Activated CD4-positive, alpha-beta T cell treated with anti-CD3 and anti-CD28 coated beads for 4 hours (primary cell): ENCODE measurements at regions not wholly inside any gene's neighbourhood (a gene's known extent, or its start where the extent isn't known, plus 50 kb on each side); places are given as distances from the start of the nearest gene placed in this dataset.
"Not testable (repeated sequence)": the region's sequence is repeated elsewhere in the genome, so short reads cannot be mapped to it uniquely, and the experiment has no call there.

Source experiments
- DNase-seq, 2 donors: peaks; one replicate each; pipeline ENCODE4 v3.0.0-alpha.2; 2020

DNA sequence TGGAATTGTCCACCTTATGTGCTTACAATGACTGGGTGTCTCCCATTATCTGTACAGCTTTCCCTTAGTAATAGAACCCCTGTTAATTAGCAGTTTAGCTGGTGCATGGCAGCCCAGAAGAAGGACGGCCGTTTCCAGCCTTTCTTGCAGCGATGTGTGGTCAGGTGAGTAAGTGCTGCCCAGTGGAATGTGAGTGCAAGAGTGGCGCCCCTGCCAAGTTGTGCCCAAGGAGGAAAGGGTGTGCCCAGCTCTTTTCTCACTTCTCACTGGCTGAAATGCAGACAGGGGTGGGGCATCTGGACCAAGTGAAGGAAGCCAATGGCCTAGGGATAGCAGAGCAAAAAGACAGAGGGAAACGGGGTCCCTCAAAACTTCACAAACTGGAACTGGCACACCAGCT lies 296.8 kb downstream of the PREX1 start:
- DNase-seq = no peak

DNA sequence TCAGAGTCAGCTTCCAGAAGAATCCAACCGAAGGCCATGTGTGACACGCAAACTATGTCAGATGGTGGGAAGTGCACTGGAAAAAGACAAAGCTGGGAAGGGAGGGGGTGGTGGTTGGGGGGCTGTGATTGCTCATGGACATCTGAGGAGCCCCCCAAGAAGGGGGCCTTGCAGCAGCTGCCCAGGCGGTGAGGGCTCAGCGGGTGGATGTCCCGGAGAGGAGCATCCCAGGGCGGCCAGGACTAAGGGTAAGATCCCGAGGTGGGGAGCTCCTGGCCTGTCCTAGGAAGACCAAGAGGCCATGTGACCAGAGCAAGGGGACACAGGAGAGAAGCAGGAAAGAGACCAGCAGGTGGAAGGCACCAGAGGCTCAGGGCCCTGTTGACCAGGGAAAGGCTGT lies 299.5 kb downstream of the PREX1 start:
- DNase-seq = no peak

DNA sequence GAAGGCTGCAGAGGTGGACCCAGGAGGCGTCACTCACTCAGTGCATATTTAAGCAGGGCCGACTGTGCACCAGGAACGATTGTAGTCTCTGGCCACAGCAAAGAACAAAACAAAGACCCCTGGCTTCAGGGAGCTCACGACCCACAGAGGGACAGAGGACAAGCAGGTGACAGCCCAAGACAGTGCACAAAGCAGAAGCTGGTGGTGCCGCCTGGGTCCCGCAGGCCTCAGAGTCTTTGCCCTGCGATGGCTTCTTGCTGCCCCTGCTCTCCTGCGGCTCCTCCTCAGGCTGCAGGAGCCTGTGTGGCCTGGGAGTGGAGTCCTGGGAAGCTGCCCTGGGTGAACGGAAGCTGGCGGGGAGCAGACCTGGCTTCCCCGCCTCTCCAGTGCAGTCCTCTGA lies 300.0 kb downstream of the PREX1 start:
- no peak for DNase-seq

DNA sequence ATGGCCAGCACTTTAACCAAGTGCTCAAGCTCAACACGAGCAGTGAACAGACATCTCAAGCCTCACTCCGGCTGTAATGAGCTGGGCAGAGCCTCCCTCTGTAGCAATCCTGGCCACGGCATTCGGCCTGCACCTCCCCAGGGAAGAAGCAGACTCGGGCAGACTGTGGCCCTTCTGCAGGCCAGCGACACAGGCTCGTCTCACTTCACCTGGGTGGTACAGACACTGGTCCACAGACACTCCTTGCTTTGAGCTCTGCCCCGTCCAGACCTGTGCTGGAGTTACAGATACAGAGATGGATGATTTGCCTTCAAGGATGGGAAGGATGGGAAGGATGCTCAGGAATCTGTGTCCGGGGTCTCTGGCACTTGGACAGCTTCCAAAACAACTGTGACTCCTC lies 300.9 kb downstream of the PREX1 start:
- no peak for DNase-seq

DNA sequence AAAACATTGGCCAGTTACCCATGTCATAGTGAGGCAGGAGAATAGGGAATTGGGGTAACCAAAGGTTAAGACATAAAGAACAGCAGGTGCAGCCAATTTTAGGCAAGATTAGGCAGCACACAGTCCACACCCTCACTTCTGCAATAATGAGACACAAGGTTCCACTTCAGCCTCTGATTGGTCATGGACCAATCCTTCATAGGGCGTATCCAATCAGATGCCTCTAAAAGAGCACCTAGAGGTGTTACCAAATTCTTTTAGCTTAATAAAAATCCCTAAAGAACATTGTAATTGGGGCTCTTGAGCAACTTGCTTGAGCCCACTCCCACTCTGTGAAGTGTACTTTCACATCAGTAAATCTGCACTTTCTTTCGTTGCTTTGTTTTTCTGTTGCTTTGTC lies 302.4 kb downstream of the PREX1 start:
- no peak for DNase-seq

DNA sequence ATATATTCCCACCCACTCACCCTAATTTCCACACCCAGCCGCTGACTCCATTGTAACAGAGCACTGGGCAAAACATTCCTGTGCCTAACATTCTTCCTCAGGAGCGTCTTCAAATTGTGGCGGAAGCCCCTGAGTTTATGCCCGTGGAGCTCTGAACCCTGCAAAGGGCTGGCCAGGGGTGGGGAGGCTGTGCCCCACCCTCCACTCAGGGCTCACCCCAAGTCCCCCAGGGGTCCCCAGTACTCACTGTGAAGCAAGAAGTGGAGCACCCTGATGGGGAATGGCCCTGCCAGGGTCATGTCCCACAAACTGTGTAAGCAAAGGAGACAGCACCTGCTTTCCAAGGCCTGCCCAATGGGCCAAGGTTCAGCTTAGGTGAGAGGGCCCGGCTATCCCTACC lies 303.2 kb downstream of the PREX1 start:
- DNase-seq = no peak

DNA sequence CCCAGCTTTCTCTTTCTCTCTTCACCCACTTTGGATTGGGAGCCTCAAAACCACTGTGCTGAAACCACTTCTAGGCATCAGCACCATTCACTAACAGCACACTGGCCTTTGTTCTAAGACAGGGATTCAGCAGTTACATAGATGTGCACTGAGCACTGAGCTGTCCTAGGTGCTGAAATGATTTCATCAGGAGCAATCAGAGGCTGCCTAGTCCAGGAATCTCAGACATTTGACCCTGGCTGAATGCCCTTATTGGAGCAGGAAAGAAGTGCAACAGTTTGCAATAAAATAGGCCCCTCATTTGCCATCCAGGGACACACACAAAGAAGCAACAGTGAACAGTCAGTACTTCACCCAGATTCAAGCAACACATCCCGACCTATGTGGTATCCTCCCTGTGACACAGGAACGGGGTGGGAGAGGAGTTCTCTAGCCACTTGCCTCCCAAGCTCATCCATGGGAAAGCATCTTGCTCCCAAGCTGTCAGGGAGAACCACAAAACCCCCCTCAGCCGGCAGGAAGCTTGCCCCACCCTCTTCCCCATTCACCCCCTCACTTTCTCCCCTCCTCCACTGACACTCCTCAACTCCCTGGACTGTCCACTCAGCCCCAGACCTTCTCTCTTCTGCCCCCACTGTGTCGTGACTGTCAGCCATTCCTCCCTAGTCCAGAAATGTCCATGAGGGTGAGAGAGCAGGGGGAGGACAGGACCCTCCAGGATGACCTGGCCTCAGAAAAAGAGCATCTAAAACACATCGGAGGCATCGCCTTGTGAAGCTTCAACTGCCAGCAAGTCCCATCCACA lies 304.4 kb downstream of the PREX1 start:
- DNase-seq = no peak

DNA sequence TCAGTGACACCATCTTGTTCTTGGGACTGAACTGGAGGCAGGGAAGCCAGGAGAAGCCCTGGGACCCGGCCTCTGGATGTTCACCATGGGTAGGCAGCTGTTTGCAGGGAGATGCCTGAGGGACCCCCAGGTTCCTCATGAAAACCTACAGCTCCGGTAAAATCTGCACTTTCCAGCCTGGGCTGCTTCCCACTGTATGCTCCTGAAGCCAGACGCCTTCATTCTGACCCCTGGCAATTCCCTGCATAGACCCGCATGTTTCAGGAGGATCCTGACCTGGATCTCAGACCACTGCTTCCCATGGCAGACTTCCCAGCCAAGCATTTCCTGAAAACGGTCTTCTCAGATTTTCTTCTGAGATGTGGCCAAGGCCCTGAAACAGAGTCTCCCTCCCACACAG lies 306.7 kb downstream of the PREX1 start:
- DNase-seq = no peak

DNA sequence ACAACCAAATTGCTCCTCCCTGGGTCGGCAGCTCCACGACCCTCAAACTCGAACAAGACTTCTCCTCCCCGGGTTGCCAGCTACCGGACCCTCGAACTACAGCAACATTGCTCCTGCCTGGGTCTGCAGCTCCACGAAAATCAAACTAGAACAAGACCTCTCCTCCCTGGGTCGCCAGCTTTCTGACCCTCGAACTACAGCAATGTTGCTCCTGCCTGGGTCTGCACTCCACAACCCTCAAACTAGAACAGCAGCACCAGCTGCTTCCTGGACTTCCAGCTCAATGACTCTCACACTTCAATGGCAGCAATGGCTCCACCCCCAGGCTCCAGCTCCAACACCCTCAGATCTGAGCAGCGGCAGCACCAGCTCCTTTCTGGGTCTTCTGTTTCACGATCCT lies 311.6 kb downstream of the PREX1 start:
- not testable (repeated sequence) for DNase-seq

DNA sequence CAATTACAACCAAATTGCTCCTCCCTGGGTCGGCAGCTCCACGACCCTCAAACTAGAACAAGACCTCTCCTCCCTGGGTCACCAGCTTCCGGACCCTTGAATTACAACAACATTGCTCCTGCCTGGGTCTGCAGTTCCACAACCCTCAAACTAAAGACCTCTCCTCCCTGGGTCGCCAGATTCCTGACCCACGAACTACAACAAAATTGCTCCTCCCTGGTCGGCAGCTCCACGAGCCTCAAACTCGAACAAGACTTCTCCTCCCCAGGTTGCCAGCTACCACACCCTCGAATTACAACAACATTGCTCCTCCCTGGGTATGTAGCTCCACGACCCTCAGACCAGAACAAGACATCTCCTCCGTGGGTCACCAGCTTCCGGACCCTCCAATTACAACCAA lies 313.2 kb downstream of the PREX1 start:
- DNase-seq = not testable (repeated sequence)

DNA sequence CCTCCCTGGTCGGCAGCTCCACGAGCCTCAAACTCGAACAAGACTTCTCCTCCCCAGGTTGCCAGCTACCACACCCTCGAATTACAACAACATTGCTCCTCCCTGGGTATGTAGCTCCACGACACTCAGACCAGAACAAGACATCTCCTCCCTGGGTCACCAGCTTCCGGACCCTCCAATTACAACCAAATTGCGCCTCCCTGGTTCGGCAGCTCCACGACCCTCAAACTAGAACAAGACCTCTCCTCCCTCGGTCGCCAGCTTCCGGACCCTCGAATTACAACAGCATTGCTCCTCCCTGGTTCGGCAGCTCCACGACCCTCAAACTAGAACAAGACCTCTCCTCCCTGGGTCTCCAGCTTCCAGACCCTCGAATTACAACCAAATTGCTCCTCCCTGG lies 315.3 kb downstream of the PREX1 start:
- not testable (repeated sequence) for DNase-seq

DNA sequence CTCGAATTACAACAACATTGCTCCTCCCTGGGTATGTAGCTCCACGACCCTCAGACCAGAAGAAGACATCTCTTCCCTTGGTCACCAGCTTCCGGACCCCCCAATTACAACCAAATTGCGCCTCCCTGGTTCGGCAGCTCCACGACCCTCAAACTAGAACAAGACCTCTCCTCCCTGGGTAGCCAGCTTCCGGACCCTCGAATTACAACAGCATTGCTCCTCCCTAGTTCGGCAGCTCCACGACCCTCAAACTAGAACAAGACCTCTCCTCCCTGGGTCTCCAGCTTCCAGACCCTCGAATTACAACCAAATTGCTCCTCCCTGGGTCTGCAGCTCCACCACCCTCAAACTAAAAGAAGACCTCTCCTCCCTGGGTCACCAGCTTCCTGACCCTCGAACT lies 322.7 kb downstream of the PREX1 start:
- not testable (repeated sequence) for DNase-seq

DNA sequence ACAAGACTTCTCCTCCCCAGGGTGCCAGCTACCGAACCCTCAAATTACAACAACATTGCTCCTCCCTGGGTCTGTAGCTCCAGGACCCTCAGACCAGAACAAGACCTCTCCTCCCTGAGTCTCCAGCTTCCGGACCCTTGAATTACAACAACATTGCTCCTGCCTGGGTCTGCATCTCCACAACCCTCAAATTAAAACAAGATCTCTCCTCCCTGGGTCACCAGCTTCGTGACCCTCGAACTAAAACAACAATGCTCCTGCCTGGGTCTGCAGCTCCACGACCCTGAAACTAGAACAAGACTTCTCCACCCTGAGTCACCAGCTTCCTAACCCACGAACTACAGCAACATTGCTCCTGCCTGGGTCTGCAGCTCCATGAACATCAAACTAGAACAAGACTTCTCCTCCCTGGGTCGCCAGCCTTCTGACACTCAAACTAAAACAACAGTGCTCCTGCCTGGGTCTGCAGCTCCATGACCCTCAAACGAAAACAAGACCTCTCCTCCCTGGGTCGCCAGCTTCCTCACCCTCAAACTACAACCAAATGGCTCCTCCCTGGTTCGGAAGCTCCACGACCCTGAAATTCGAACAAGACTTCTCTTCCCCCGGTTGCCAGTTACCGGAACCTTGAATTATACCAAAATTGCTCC lies 324.5 kb downstream of the PREX1 start:
- no peak for DNase-seq

DNA sequence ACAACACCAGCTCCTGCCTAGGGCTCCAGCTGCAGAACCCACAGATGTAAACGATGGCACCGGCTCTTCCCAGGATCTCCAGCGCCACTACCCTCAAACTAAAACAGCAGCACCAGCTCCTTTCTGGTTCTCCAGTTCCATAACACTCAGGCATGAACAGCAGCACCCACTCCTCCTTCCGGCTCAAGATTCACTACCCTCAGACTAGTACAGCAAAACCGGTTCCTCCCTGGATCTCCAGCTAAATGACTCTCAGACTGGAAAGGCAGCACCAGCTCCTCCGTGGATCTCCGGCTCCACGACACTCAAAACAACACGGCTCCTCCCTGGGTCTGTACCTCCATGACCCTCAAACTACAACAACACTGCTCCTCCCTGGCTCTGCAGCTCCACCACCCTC lies 325.0 kb downstream of the PREX1 start:
- DNase-seq = no peak

DNA sequence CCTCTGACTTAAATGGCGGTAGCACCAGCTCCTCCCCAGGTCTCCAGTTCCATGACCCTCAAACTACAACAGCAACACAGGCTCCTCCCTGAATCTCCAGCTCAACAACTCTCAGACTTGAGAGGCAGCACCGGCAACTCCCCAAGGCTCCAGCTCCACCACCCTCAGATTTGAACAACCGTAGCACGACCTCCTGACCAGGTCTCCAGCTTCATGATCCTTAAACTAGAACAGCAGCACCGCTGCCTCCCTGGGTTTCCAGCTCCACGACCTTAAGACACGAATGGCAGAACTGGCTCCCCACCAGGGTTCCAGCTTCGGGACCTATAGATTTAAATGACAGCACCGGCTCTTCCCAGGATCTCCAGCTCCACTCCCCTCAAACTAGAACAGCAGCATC lies 325.8 kb downstream of the PREX1 start:
- DNase-seq = no peak

DNA sequence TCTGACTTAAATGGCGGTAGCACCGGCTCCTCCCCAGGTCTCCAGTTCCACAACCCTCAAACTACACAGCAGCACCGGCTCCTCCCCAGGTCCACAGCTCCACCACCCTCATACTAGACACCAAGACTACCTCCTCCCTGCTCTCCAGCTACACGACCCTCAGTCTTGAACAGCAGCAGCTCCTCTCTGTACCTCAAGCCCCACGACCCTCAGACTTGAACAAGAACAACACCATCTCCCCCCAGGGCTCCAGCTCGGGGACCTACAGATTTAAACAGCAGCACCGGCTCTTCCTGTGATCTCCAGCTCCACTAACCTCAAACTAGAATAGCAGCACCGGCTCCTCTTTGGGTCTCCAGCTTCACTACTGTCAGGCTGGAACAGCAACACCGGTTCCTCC lies 326.9 kb downstream of the PREX1 start:
- not testable (repeated sequence) for DNase-seq

DNA sequence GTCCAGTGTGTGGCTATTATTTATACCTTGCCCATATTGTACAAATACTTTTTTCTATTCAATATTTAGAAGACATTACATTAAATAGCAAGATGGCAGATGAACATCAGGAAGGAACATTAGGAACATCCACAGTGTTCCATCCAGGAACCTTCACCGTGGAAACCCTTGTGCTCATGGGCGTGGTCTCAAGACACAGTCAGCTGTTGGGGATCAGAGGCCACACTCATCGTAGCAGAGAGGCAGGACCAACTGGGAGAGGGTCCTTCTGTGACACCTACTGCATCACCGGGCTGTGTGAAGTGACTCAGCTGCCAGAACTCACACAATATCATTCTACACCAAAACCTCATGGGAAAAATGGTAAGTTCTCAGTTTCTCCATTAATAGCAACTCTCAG lies 328.9 kb downstream of the PREX1 start:
- not testable (repeated sequence) for DNase-seq

DNA sequence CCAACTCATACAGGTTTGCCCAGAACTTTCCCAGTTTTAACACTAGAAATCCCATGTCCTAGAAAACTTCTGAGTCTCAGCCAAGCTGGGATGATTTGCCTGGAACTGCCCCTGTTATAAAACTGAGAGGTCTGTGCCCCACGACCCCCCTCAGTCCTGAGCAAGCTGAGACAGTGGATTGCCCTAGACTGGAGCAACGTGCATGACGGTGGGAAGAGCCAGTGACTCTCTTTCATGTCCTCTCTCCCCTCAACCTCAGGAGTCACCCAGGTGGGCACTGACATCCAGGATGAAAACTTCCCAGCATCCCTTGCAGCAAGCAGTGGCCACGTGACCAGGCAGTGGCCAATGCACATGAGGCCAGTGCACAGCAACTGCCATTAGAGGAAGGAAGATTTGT lies 329.7 kb downstream of the PREX1 start:
- not testable (repeated sequence) for DNase-seq

DNA sequence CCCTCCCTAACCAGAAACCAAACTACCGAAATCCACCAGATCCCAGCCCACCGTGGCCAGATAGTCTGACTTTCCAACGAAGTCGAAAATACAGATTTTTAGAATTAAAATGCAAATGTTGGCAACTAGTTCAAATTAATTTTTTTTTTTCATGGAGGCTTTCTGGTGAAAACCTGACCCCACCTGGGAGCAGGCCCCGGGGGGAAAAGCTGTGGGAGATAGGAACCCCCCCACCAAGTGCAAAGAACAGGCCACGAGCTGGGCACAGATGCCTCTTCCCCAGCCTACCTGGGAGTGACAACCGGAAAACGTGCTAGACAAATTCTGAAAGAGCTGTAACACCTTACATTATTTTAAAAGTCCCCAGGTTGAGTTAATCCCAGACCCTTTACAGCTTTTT lies 333.8 kb downstream of the PREX1 start:
- DNase-seq = no peak

DNA sequence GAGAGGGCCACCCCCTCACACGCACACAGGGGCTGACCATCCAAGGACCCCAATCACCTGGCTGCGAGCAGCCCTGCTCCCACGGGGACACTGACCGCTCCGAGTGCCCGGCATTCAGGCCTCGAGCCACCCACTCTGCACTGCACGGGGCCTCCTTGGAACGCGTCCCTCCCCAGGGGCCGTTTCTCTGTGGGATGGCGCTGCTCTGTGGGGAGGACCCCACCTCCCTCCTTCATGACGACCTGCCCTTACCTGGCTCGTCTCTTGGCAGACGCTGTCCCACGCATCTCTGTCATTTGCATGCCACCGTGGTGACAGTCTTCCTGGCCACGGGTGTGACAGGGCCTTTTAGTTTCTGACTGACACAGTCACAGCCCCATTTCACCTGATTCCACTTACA lies 334.5 kb downstream of the PREX1 start:
- DNase-seq = not testable (repeated sequence)

DNA sequence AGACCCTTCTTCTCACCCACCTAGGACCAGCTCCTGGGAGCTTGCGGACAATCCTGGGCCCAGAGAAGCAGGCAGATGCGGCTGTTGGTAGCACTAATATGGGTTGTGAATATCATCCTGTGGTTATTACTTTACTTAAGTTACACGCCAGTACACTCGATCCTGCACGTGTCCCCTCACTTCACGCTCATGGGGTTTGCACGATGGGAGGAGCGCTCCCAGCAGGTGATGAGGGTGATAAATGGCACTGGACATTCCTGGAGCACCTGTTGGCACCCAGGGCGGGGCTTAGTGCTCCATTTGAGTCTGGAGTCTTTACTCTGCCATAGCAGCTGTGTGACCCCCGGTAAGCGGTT lies 335.1 kb downstream of the PREX1 start:
- no peak for DNase-seq

DNA sequence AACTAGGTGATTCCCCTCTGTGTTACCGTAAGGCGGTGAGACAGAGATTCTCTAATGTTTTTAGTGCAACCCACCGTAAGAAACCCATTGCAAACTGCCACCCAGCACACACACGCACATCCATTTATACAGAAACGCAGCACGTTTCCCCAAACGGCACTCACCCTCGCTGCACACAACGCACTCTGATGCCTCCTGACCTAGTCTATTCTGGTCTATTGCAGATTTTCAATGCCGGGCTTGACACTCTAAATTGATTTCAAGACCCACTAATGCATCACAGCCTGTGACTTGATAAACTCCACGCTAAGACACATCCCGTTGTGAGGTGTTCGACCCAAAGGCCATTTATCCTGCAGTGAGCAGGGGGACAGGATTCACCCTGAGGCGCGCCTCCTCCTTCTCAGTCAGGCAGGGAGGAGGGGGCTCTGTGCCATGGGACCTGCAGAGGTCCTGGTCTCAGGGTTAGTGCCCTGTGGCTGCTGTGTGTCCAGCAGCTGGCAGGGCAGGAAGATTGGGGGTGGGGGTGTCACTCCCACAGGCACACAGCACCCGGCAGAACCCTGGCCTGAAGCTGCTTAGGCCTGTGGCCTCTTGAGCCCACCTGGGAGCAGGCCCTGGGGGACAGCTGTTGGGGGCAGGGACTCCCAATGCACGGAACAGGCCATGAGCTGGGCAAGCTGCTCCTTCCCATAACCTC lies 335.6 kb downstream of the PREX1 start:
- DNase-seq = no peak

DNA sequence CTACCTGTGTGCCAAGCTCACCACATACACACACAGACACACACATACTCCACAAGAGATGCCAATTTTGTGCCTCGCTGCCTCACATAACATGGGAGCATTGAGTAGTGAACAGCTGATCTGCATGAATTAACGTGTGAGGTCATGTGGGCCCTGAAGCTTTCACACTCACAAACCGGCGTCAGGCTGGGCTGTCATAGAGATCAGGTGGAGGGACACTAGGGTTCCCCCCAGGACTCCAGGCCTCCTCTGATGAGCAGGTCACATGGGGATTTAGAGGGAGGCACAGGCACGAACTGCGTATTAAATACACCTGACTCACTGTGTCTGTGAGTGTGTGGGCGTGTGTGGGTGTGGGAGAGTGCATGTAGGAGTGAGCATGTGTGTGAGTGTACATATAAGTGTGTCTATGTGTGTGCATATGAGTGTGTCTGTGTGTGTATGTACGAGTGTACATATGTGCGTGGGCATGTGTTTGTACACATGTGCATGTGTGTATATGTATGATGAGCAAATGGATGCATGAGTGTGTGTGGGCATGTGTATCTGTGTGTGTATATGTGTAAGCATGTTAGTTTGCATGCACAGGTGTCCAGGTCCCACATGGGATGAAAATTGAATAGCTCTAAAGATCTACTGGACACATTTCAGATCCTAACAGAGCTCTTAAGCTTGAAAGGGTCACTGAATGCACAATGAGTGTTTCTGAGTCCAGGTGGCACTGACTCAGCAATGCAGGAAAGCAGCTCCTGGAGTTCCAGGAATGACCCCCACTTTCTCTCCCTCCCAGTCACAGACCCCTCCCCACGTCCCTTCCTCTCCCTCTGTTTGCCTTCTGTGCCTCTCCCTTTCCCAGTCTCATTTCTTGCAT lies 336.6 kb downstream of the PREX1 start:
- no peak for DNase-seq
